Fibroblast of skin of left biceps (primary cell): ENCODE measurements at regions not wholly inside any gene's neighbourhood (a gene's known extent, or its start where the extent isn't known, plus 50 kb on each side); places are given as distances from the start of the nearest gene placed in this dataset.

Experiments
- DNase-seq, 2 experiments: peaks; one replicate each; pipeline ENCODE4 v3.0.0-alpha.2; 2013; ENCODE audit warnings: low read depth in 2 of 2

DNA sequence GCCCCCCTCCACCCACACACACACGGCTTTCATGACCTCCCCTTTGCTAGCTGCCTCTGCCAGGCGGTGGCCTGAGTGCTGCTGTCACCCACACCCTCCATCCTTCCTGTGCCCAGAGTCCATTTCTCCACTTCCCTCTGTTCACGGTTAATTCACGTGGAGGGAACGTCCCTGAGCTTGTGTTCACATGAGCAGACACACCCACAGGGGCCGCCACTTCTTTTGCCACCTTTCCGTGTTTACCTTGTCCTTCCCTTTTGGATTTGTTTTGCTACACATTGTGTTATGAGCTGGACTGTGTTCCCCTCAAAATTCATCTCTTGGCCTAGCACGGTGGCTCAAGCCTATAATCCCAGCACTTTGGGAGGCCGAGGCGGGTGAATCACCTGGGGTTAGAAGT is 128.0 kb downstream of the ETS2 start:
- DNase-seq = no peak

DNA sequence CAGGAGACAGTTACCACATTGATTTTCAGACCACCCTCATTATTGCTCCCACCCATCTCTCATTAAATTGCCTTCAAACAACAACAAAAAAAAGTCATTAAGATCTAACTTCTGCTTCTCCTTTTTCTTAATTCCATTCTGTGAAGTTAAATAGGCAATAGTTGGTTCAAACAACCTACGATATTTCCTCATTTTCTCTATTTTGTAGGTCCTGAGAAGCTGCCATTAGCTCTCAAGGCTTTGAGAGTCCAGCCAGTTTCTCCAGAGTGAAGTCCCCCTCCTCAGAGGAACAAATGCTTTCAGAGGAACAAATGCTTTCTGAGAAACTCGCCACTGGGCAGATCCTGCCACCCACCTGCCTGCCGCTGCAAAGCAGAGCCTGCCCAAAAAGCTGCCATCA is 125.6 kb downstream of the ETS2 start:
- DNase-seq = no peak

- DNase-seq = peak in 1 of 2 experiments; percentile 32
These were observed 125.1 kb downstream of the ETS2 start for GRCh38 chr21:38930853-38931252.

DNA sequence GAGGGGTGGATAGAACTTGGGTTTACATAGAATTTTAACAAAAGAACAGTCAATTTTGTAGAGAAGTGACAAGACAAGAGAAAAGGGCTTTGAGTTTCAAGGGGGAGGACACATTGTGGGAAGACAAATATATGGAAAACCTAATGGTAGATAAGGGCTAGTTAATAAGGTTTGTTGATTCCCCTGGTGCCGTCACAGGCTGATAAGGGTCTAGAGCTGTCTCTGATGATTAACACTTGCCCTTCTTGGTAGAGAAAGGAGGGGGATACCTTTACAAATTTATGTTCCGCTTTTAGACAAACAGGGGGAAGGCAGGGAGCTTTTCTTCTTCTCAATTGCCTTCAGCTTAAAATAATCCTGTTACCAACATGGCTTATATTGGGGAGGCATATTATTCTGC is 124.3 kb downstream of the ETS2 start:
- no peak for DNase-seq

- no peak for DNase-seq
These were observed 123.9 kb downstream of the ETS2 start for GRCh38 chr21:38929652-38930051.

DNA sequence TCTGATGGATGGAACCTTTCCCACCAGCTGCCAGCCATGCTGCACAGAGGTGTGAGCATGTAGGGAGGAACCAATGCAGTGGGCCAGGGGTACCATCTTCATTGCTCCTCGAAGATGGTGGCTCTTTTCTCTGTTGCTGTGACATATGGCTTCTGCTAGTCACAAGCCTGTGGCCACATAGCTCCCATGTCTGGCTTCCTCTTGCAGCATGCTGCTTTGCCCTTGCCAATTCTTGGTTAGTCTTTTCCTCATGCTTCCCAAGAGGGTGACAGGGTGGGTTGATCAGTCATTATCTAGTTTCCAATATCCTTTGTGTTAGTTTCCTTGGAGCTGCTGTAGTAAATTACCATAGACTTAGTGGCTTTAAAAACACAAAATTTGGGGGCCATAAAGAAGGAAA is 123.4 kb downstream of the ETS2 start:
- DNase-seq = no peak

GRCh38 chr21:38927776-38928175 is 122.0 kb downstream of the ETS2 start:
- no peak for DNase-seq

- peak; percentile 95 to 96 for DNase-seq
These were observed 120.2 kb downstream of the ETS2 start for GRCh38 chr21:38925923-38926322.

- DNase-seq = no peak
These were observed 119.7 kb downstream of the ETS2 start for GRCh38 chr21:38925478-38925877.

- no peak for DNase-seq
These were observed 119.2 kb downstream of the ETS2 start for GRCh38 chr21:38924954-38925353.

GRCh38 chr21:38923429-38923828 is 117.7 kb downstream of the ETS2 start:
- DNase-seq = no peak

GRCh38 chr21:38922474-38923235 is 116.9 kb downstream of the ETS2 start:
- DNase-seq = no peak

- no peak for DNase-seq
These were observed 116.0 kb downstream of the ETS2 start for GRCh38 chr21:38921511-38922251.

DNA sequence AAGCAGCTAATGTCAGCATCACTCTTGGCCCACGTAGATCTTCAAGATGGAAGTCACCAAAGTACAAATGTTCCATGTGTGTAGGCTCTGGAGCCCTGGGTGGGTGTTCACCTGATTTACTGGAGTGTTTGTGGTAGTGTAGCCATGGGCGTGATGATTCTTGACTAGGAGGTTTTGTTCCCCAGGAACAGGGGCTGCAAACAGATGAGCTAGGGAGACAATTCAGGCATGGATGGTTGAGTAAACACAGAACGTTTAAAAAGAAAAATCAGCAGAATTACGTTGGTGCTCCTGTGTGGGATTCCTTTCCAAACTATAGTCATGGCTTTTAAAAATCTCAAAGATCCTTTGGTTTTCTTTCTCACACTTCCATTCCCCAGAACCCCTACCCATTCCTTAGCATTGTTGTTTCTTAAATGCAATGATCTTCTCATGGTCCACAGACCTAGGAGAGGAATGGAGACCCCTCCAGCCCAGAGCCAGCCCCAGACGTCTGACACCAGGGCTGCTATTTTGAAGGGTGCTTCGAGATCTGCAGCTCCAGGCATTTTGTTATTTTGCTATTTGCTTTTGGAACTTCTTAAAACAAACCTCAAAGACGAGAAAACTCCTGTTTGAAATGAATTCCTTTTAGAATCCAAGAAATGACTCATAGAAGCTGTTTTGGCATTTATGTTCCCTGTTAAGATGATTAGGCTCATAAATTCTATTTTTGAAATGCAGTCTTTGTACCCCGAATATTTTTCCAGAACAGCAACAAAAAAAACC is 115.1 kb downstream of the ETS2 start:
- peak; percentile 58 to 77 for DNase-seq

DNA sequence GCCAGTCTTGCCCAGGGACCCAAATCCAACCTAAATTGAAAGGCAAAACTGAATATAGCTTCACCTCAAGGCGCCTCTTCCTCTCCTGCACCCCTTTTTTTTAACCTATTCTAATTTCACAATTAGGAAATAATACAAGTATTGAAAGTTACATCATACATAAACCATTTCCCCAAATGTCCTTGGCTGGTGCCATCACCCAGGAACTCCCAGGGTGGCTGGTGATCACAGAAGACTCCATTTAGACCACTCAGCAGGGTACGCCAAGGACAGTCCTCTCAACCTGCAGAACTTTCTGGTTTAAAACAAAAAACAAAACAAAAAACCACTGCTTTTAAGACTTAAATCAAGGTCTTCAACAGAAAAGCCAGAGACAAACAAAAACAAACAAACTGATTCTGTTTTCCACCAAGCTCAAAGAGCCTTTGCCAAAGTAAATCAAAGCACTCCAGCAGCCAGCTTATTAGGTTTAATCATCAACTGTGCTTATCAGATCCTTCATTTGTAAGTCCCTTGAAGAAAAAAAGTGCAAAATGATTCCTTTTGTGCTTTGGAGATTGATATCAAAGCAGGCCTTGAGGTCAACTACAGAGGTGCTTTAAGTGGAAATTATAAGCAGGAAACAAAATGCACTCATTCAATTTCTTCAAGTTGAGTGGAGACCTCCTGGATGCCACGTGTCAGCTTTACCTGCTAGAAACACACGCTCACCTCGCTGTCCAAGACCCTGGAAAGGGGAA is 113.0 kb downstream of the ETS2 start:
- DNase-seq = no peak

- DNase-seq = no peak
These were observed 111.5 kb downstream of the ETS2 start for GRCh38 chr21:38917043-38917774.

DNA sequence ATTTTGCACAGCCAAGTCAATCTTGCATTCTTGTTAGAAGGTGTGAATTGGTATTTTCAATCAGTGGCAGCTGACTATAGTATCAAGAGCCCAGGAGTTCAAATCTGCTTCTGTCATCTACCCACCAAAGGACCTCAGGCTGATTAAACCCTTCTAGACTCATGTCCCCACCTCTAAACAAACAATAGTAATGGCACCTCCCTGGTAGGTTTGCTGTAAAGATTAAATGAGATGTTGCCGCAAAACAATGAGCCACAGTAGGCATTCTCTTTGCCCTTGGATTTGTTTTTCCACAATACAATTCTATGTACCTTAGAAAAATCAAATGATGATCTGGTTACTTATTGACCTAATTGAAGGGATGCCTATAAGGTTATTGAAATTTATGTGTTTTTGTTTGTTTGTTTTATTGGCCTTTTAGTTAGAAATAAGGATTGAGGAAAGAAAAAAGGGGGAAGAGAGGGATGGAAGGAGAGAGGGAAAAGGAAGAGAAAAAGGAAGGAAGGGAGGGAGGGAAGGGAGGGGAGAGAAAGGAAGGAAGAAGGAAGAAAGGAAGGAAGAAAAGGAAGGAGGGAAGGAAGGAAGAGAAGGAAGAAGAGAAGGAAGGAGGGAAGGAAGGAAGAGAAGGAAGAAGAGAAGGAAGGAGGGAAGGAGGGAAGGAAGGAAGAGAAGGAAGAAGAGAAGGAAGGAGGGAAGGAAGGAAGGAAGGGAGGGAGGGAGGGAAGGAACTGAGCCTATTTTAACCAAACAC is 110.7 kb downstream of the ETS2 start:
- no peak for DNase-seq

DNA sequence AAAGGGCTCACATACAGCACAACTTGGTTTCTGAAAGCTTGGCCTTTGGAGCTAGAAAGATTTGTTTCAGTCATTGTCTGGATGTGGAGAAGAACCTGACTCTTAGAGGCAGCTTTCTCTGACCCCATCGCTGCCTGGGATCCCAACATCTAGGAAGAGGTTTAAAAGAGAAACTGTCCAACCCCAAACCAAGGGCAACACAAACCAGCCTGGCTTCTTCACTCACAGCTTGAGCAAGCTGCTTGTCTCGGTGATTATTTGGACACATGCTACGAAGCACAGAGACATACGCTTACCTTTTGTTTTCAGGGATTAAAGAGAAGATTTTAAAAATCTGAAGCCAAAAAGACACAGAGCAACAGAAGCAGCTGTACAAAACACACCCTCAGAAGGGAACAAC is 109.8 kb downstream of the ETS2 start:
- DNase-seq = no peak

- DNase-seq = no peak
These were observed 109.0 kb downstream of the ETS2 start for GRCh38 chr21:38914528-38915293.
